ENCODE measurements at regions not wholly inside any gene's neighbourhood (a gene's known extent, or its start where the extent isn't known, plus 50 kb on each side); places are given as distances from the start of the nearest gene placed in this dataset.

- Histone ChIP-seq H2AFZ (no peak overlapping the region), H3K27me3 (ENCODE audit: insufficient read depth, low read depth) (peaks cover 50% of the 10 kb centered on the region), H3K79me2 (ENCODE audit: low read depth) (no peaks in the 10 kb centered on the region), H3K4me3 (no peak overlapping the region), H4K20me1 (ENCODE audit: insufficient read depth) (no peaks in the 10 kb centered on the region), H3K4me1 (replicated peaks; ENCODE audit: insufficient read depth) (no peaks in the 10 kb centered on the region), H3K36me3 (ENCODE audit: low read depth) (no peaks in the 10 kb centered on the region), H3K9me3 (ENCODE audit: insufficient read depth, low read depth) (no peaks in the 10 kb centered on the region), H3K4me2 (no peak overlapping the region), H3K9me2 (ENCODE audit: insufficient read depth) (no peaks in the 10 kb centered on the region), H3K27ac (no peak overlapping the region), H3F3A (ENCODE audit: insufficient read depth, low read depth) (no peaks in the 10 kb centered on the region)
- ChIA-PET POLR2A (ENCODE audit: unreplicated experiment) (no interaction called here), CTCF (interaction anchor here (0.6 kb wide), 1 partner anchor 323 kb away, joined by 3 read pairs; no protein-coding TSS in a partner anchor)
- intact Hi-C loops (cut with micrococcal nuclease; ENCODE audit: unreplicated experiment), result no loop called here
- BruUV-seq (replicated peaks), result no TSS peak
- TF ChIP-seq CTCF (conservative IDR thresholded peaks at IDR 0.05) (no peak), EZH2 (IDR thresholded peaks at IDR 0.05; ENCODE audit: low read depth) (no peak)
- no peak for DNase-seq
Measured at GRCh38 chr11:113628912-113629311, 77.2 kb downstream of the TMPRSS5 start.

DNA sequence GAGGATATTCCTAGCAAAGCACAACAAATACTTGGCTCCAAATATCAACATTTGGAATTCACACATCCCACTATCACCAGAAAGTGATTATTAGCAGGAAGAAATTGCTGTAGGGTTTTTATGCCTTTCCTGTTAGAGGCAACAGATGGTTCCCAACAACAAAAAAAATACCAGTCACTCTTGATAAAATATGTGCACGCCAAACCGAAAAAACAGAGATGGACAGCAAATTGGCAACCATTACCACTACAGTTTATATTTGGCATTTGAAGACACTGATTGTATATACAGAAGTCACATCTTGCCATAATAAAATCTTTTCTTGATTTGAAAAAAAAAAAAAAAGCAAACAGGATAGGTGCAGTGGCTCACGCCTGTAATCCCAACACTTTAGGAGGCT is 78.2 kb downstream of the TMPRSS5 start:
- CTCF ChIA-PET, result no interaction called here
- H3K9me2 ChIP-seq (ENCODE audit: insufficient read depth), result no peaks in the 10 kb centered on the region
- peaks cover 53% of the 10 kb centered on the region for H3K27me3 ChIP-seq (ENCODE audit: insufficient read depth, low read depth)
- TF ChIP-seq CTCF (conservative IDR thresholded peaks at IDR 0.05) (no peak), EZH2 (IDR thresholded peaks at IDR 0.05; ENCODE audit: low read depth) (no peak)
- H3K79me2 ChIP-seq (ENCODE audit: low read depth), result no peaks in the 10 kb centered on the region
- H3K4me1 ChIP-seq (replicated peaks; ENCODE audit: insufficient read depth), result no peaks in the 10 kb centered on the region
- no peak overlapping the region for H2AFZ ChIP-seq
- no peaks in the 10 kb centered on the region for H3K9me3 ChIP-seq (ENCODE audit: insufficient read depth, low read depth)
- POLR2A ChIA-PET (ENCODE audit: unreplicated experiment), result no interaction called here
- H3F3A ChIP-seq (ENCODE audit: insufficient read depth, low read depth), result no peaks in the 10 kb centered on the region
- intact Hi-C loops (cut with micrococcal nuclease; ENCODE audit: unreplicated experiment), result no loop called here
- H4K20me1 ChIP-seq (ENCODE audit: insufficient read depth), result no peaks in the 10 kb centered on the region
- no peak overlapping the region for H3K4me3 ChIP-seq
- BruUV-seq (replicated peaks), result no TSS peak
- no peak for DNase-seq
- no peaks in the 10 kb centered on the region for H3K36me3 ChIP-seq (ENCODE audit: low read depth)
- H3K4me2 ChIP-seq, result no peak overlapping the region
- H3K27ac ChIP-seq, result no peak overlapping the region

GRCh38 chr11:113627297-113627696 is 78.8 kb downstream of the TMPRSS5 start:
- no peak for TF ChIP-seq EZH2 (IDR thresholded peaks at IDR 0.05; ENCODE audit: low read depth)
- TF ChIP-seq CTCF (conservative IDR thresholded peaks at IDR 0.05), result no peak
- H3K9me2 ChIP-seq (ENCODE audit: insufficient read depth), result no peaks in the 10 kb centered on the region
- H3K9me3 ChIP-seq (ENCODE audit: insufficient read depth, low read depth), result no peaks in the 10 kb centered on the region
- intact Hi-C loops (cut with micrococcal nuclease; ENCODE audit: unreplicated experiment), result no loop called here
- H3K27me3 ChIP-seq (ENCODE audit: insufficient read depth, low read depth), result peaks cover 49% of the 10 kb centered on the region
- BruUV-seq (replicated peaks), result no TSS peak
- no peaks in the 10 kb centered on the region for H3K4me1 ChIP-seq (replicated peaks; ENCODE audit: insufficient read depth)
- H3K36me3 ChIP-seq (ENCODE audit: low read depth), result no peaks in the 10 kb centered on the region
- H3K79me2 ChIP-seq (ENCODE audit: low read depth), result no peaks in the 10 kb centered on the region
- H3K4me2 ChIP-seq, result no peak overlapping the region
- no peak overlapping the region for H3K27ac ChIP-seq
- POLR2A ChIA-PET (ENCODE audit: unreplicated experiment), result no interaction called here
- H3F3A ChIP-seq (ENCODE audit: insufficient read depth, low read depth), result no peaks in the 10 kb centered on the region
- no peak overlapping the region for H2AFZ ChIP-seq
- no peaks in the 10 kb centered on the region for H4K20me1 ChIP-seq (ENCODE audit: insufficient read depth)
- no peak for DNase-seq
- no peak overlapping the region for H3K4me3 ChIP-seq
- CTCF ChIA-PET, result no interaction called here
